HL-60 (cell line): ENCODE measurements at regions not wholly inside any gene's neighbourhood (a gene's known extent, or its start where the extent isn't known, plus 50 kb on each side); places are given as distances from the start of the nearest gene placed in this dataset.

ENCODE experiments used
- DNase-seq, 2 experiments: peaks; one replicate each; pipeline ENCODE4 v3.0.0-alpha.2; 2010 to 2020; ENCODE audit warnings: low read depth in 1 of 2, low spot score in 1 of 2
- H3K27ac ChIP-seq: fragments of 250-450 bp; sonication (Bioruptor Pico); replicated peaks from 2 replicates; pipeline ENCODE4 v1.5.1; 2020; ENCODE audit warnings: mild to moderate bottlenecking, moderate library complexity
- H3K27me3 ChIP-seq: fragments of 250-450 bp; sonication (Bioruptor Pico); 2 replicates; pipeline ENCODE4 v1.5.1; 2021; ENCODE audit warnings: mild to moderate bottlenecking, moderate library complexity; ENCODE audit not compliant: insufficient read depth, poor library complexity, severe bottlenecking
- H3K4me3 ChIP-seq: replicated peaks from 2 replicates; pipeline ENCODE4 v1.5.1; 2011; ENCODE audit warnings: mild to moderate bottlenecking, control low read depth, low read length; ENCODE audit not compliant: insufficient read depth
- GABPA ChIP-seq: IDR thresholded peaks from 2 replicates; pipeline ENCODE4 v1.6.1; 2012; ENCODE audit warnings: low read depth
- POLR2AphosphoS5 ChIP-seq: IDR thresholded peaks from 2 replicates; pipeline ENCODE4 v1.6.1; 2012; ENCODE audit warnings: low read depth
- SPI1 ChIP-seq: IDR thresholded peaks from 2 replicates; pipeline ENCODE4 v1.6.1; 2012; ENCODE audit warnings: low read depth, mild to moderate bottlenecking, borderline replicate concordance
- TF ChIP-seq, protein P1 (sequence below): IDR thresholded peaks from one replicate; pipeline ENCODE4 v1.5.1; 2011; ENCODE audit warnings: low read length, control low read depth, inconsistent platforms; ENCODE audit not compliant: insufficient read depth
- TF ChIP-seq, protein P2 (sequence below): IDR thresholded peaks from 2 replicates; pipeline ENCODE4 v1.6.1; 2012; ENCODE audit warnings: low read depth; ENCODE audit not compliant: insufficient replicate concordance

DNA sequence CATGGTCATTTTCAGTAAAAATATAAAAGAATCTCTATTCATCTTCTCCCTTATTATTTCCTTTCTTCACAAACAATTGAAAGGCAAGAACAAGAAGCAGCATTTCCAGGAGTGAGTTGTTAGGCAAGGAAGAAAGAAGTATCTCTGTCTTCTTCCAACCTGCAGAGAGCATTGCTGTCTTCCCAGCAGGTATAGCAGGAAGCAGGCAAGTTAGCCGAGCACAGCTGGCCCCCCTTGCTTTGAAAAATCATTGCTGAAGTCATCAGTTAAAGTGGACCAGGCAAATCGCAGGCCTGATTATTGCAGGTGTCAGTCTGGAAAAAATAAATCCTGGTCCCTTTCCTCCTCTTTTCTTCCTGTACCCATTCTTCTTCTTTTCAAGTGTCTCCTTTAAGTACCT lies 353.1 kb upstream of the BRINP1 start:
- TF ChIP-seq POLR2AphosphoS5 (no peak), GABPA (no peak), SPI1 (no peak)
- TF ChIP-seq, protein P1, sequence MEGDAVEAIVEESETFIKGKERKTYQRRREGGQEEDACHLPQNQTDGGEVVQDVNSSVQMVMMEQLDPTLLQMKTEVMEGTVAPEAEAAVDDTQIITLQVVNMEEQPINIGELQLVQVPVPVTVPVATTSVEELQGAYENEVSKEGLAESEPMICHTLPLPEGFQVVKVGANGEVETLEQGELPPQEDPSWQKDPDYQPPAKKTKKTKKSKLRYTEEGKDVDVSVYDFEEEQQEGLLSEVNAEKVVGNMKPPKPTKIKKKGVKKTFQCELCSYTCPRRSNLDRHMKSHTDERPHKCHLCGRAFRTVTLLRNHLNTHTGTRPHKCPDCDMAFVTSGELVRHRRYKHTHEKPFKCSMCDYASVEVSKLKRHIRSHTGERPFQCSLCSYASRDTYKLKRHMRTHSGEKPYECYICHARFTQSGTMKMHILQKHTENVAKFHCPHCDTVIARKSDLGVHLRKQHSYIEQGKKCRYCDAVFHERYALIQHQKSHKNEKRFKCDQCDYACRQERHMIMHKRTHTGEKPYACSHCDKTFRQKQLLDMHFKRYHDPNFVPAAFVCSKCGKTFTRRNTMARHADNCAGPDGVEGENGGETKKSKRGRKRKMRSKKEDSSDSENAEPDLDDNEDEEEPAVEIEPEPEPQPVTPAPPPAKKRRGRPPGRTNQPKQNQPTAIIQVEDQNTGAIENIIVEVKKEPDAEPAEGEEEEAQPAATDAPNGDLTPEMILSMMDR, result no peak
- TF ChIP-seq, protein P2, sequence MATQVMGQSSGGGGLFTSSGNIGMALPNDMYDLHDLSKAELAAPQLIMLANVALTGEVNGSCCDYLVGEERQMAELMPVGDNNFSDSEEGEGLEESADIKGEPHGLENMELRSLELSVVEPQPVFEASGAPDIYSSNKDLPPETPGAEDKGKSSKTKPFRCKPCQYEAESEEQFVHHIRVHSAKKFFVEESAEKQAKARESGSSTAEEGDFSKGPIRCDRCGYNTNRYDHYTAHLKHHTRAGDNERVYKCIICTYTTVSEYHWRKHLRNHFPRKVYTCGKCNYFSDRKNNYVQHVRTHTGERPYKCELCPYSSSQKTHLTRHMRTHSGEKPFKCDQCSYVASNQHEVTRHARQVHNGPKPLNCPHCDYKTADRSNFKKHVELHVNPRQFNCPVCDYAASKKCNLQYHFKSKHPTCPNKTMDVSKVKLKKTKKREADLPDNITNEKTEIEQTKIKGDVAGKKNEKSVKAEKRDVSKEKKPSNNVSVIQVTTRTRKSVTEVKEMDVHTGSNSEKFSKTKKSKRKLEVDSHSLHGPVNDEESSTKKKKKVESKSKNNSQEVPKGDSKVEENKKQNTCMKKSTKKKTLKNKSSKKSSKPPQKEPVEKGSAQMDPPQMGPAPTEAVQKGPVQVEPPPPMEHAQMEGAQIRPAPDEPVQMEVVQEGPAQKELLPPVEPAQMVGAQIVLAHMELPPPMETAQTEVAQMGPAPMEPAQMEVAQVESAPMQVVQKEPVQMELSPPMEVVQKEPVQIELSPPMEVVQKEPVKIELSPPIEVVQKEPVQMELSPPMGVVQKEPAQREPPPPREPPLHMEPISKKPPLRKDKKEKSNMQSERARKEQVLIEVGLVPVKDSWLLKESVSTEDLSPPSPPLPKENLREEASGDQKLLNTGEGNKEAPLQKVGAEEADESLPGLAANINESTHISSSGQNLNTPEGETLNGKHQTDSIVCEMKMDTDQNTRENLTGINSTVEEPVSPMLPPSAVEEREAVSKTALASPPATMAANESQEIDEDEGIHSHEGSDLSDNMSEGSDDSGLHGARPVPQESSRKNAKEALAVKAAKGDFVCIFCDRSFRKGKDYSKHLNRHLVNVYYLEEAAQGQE, result no peak
- H3K4me3 ChIP-seq, result no peak overlapping the region
- H3K27me3 ChIP-seq, result peaks cover 2% of the 10 kb centered on the region
- no peak overlapping the region for H3K27ac ChIP-seq
- no peak for DNase-seq

DNA sequence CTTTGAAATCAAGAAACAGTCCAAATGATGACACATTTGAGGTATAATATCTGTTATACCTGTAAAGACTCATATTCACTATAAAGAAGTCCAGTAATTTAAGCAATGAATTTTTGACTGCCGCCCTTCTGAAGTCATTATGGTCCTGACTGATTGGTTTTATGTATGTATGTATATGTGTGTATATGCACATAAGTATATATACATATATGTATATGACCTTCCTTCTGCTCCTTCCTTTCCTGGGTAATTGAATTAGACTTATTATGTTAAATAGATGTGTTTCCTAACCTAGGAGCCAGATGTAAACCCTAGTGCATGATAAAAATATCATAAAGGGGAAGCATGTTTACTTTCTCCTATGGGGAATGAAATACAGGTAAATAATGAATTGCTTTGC lies 343.1 kb upstream of the BRINP1 start:
- H3K27ac ChIP-seq, result no peak overlapping the region
- no peak for TF ChIP-seq SPI1
- TF ChIP-seq GABPA, result no peak
- TF ChIP-seq, protein P1, result no peak
- TF ChIP-seq POLR2AphosphoS5, result no peak
- TF ChIP-seq, protein P2, result no peak
- no peak overlapping the region for H3K4me3 ChIP-seq
- no peaks in the 10 kb centered on the region for H3K27me3 ChIP-seq
- DNase-seq, result no peak

DNA sequence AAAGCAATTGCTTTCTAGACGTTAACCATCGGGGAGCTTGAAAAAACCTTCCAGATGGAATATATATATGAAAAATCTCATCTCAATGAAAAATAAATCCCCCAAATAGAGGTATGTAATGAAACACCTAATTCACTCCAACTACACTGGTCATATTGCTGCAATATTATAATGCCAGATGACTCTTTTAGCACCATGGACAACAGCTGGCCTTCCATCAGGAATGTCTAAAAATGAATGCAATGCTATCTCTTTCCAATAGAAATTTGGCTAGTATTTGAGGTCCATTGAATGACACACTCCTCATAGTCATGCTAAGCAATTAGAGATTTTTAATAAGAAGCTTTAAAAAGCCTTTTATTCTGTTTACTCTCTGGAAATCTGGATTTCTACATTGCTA lies 340.2 kb upstream of the BRINP1 start:
- TF ChIP-seq GABPA, result no peak
- TF ChIP-seq, protein P2, result peak; percentile 78
- no peaks in the 10 kb centered on the region for H3K27me3 ChIP-seq
- no peak overlapping the region for H3K27ac ChIP-seq
- DNase-seq, result no peak
- no peak overlapping the region for H3K4me3 ChIP-seq

DNA sequence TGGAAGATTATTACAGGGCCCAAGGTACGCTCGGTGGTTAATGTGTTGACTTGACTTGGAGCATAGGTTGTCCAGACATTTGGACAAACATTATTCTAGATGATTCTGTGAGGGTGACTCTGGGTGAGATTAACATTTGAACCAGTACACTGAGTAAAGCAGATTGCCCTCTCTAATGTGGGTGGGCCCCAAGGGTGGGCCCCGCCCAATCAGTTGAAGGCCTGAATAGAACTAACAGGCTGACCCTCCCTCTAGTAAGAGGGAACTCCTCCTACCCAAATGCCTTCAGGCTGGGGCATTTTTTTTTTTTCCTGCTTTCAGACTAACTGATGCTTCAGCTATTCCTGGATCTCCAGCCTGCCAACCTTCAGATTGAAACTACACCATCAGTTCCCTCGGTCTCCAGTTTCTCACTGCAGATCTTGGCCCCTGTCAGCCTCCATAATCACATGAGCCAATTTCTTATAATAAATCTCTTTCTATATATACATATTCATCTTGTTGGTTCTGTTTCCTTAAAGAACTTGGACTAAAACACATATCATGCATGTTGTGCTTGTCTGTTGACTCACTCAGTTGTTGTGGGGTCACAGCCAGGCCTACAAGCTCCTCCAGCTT lies 338.1 kb upstream of the BRINP1 start:
- H3K27ac ChIP-seq, result no peak overlapping the region
- no peak for TF ChIP-seq GABPA
- TF ChIP-seq, protein P2, result no peak
- no peak for TF ChIP-seq POLR2AphosphoS5
- TF ChIP-seq, protein P1, result no peak
- no peak for TF ChIP-seq SPI1
- H3K27me3 ChIP-seq, result no peaks in the 10 kb centered on the region
- no peak for DNase-seq
- no peak overlapping the region for H3K4me3 ChIP-seq
